ENCODE measurements at regions not wholly inside any gene's neighbourhood (a gene's known extent, or its start where the extent isn't known, plus 50 kb on each side); places are given as distances from the start of the nearest gene placed in this dataset.

GRCh38 chr10:83078645-83079044, 1060.7 kb upstream of the GHITM start:
- no peaks in the 10 kb centered on the region for H3K9me3 ChIP-seq (ENCODE audit: control insufficient read depth, low read length)
- no peak for DNase-seq
- H3K27me3 ChIP-seq (replicated peaks; ENCODE audit: control insufficient read depth, insufficient read depth, low read length, poor library complexity, severe bottlenecking), result no peaks in the 10 kb centered on the region
- no peak overlapping the region for H3K27ac ChIP-seq (ENCODE audit: insufficient read depth, low read length, poor library complexity, severe bottlenecking)
- H3K4me1 ChIP-seq (ENCODE audit: control insufficient read depth, insufficient read depth, low read length, poor library complexity, severe bottlenecking), result no peaks in the 10 kb centered on the region
- no peaks in the 10 kb centered on the region for H3K36me3 ChIP-seq (ENCODE audit: control insufficient read depth, insufficient read depth, low read length)
- H3K4me3 ChIP-seq (ENCODE audit: insufficient read depth, low read depth, low read length, poor library complexity, severe bottlenecking), result no peak overlapping the region

GRCh38 chr10:83083831-83084230, 1055.5 kb upstream of the GHITM start:
- Histone ChIP-seq H3K36me3 (ENCODE audit: control insufficient read depth, insufficient read depth, low read length) (no peaks in the 10 kb centered on the region), H3K9me3 (ENCODE audit: control insufficient read depth, low read length) (no peaks in the 10 kb centered on the region), H3K4me1 (ENCODE audit: control insufficient read depth, insufficient read depth, low read length, poor library complexity, severe bottlenecking) (no peaks in the 10 kb centered on the region), H3K27ac (ENCODE audit: insufficient read depth, low read length, poor library complexity, severe bottlenecking) (no peak overlapping the region), H3K4me3 (ENCODE audit: insufficient read depth, low read depth, low read length, poor library complexity, severe bottlenecking) (no peak overlapping the region), H3K27me3 (replicated peaks; ENCODE audit: control insufficient read depth, insufficient read depth, low read length, poor library complexity, severe bottlenecking) (no peaks in the 10 kb centered on the region)
- no peak for DNase-seq

GRCh38 chr10:83089335-83089734, 1050.0 kb upstream of the GHITM start:
- H3K9me3 ChIP-seq (ENCODE audit: control insufficient read depth, low read length), result no peaks in the 10 kb centered on the region
- H3K4me1 ChIP-seq (ENCODE audit: control insufficient read depth, insufficient read depth, low read length, poor library complexity, severe bottlenecking), result no peaks in the 10 kb centered on the region
- no peak for DNase-seq
- no peaks in the 10 kb centered on the region for H3K27me3 ChIP-seq (replicated peaks; ENCODE audit: control insufficient read depth, insufficient read depth, low read length, poor library complexity, severe bottlenecking)
- H3K27ac ChIP-seq (ENCODE audit: insufficient read depth, low read length, poor library complexity, severe bottlenecking), result no peak overlapping the region
- H3K36me3 ChIP-seq (ENCODE audit: control insufficient read depth, insufficient read depth, low read length), result no peaks in the 10 kb centered on the region
- no peak overlapping the region for H3K4me3 ChIP-seq (ENCODE audit: insufficient read depth, low read depth, low read length, poor library complexity, severe bottlenecking)

DNA sequence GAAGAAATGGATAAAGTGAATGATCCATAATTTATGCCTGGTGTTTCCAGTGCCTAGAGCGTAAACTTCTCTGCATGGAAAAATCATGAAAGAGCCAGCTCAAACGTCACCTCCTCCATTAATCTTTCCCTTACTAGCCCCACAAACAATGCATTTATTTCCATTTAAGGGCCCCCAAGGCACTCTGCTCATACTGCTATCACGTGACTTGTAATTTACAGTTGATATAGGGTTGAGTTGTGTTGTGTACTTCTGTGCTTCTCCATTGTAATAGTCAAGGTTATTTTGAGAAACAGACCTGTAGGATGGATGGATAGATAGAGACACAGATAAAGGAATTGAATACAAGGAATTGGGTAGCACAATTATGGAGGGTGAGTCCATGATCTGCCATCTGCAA, 1034.7 kb upstream of the GHITM start:
- H3K4me1 ChIP-seq (ENCODE audit: control insufficient read depth, insufficient read depth, low read length, poor library complexity, severe bottlenecking), result no peaks in the 10 kb centered on the region
- no peaks in the 10 kb centered on the region for H3K36me3 ChIP-seq (ENCODE audit: control insufficient read depth, insufficient read depth, low read length)
- no peak overlapping the region for H3K4me3 ChIP-seq (ENCODE audit: insufficient read depth, low read depth, low read length, poor library complexity, severe bottlenecking)
- H3K27ac ChIP-seq (ENCODE audit: insufficient read depth, low read length, poor library complexity, severe bottlenecking), result no peak overlapping the region
- H3K27me3 ChIP-seq (replicated peaks; ENCODE audit: control insufficient read depth, insufficient read depth, low read length, poor library complexity, severe bottlenecking), result no peaks in the 10 kb centered on the region
- DNase-seq, result no peak
- H3K9me3 ChIP-seq (ENCODE audit: control insufficient read depth, low read length), result peaks cover 3% of the 10 kb centered on the region

- DNase-seq, result no peak
- no peaks in the 10 kb centered on the region for H3K27me3 ChIP-seq (replicated peaks; ENCODE audit: control insufficient read depth, insufficient read depth, low read length, poor library complexity, severe bottlenecking)
- no peaks in the 10 kb centered on the region for H3K36me3 ChIP-seq (ENCODE audit: control insufficient read depth, insufficient read depth, low read length)
- H3K27ac ChIP-seq (ENCODE audit: insufficient read depth, low read length, poor library complexity, severe bottlenecking), result no peak overlapping the region
- no peak overlapping the region for H3K4me3 ChIP-seq (ENCODE audit: insufficient read depth, low read depth, low read length, poor library complexity, severe bottlenecking)
- peaks cover 3% of the 10 kb centered on the region for H3K9me3 ChIP-seq (ENCODE audit: control insufficient read depth, low read length)
- H3K4me1 ChIP-seq (ENCODE audit: control insufficient read depth, insufficient read depth, low read length, poor library complexity, severe bottlenecking), result no peaks in the 10 kb centered on the region
Measured at GRCh38 chr10:83108565-83109333, 1030.6 kb upstream of the GHITM start.

DNA sequence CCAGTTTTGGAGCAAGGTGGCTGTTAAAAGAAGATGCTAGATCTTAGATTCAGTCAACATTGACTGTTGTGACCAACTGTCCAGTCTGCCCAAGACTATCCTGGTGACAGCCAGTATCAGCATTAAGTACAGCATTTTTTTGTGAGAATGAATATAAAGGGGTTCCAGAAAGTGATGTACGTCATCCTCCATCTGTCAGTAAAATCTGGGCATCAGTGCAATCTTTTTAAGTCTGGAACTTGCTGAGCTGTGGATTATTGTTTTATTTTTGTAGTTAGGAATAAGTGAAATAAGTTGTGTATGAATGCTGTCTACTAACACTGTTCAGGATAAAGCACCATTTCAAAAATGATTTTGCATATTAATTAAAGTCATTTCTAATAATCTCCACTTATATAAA, 1020.0 kb upstream of the GHITM start:
- Histone ChIP-seq H3K27me3 (replicated peaks; ENCODE audit: control insufficient read depth, insufficient read depth, low read length, poor library complexity, severe bottlenecking) (no peaks in the 10 kb centered on the region), H3K4me1 (ENCODE audit: control insufficient read depth, insufficient read depth, low read length, poor library complexity, severe bottlenecking) (no peaks in the 10 kb centered on the region), H3K4me3 (ENCODE audit: insufficient read depth, low read depth, low read length, poor library complexity, severe bottlenecking) (no peak overlapping the region), H3K36me3 (ENCODE audit: control insufficient read depth, insufficient read depth, low read length) (no peaks in the 10 kb centered on the region), H3K9me3 (ENCODE audit: control insufficient read depth, low read length) (no peaks in the 10 kb centered on the region), H3K27ac (ENCODE audit: insufficient read depth, low read length, poor library complexity, severe bottlenecking) (no peak overlapping the region)
- no peak for DNase-seq

DNA sequence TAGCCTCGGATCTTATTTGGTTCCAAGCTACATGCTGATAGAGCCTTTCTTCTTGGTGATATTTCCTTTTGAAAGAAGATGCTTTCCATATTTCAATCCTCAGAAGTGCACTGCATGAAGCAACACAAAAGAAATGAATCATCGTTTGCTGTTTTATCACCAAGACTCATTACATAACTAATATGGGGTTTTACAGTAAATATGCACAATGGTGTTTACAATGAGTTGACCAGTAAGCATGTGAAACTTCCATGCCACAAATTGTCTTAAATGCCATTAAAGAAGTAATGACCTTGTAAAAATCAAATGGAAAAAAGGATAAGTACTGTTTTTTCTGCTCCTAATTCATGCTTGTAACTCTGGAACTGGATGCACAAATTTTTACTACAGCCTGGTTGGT, 1017.0 kb upstream of the GHITM start:
- Histone ChIP-seq H3K4me1 (ENCODE audit: control insufficient read depth, insufficient read depth, low read length, poor library complexity, severe bottlenecking) (no peaks in the 10 kb centered on the region), H3K27ac (ENCODE audit: insufficient read depth, low read length, poor library complexity, severe bottlenecking) (no peak overlapping the region), H3K27me3 (replicated peaks; ENCODE audit: control insufficient read depth, insufficient read depth, low read length, poor library complexity, severe bottlenecking) (no peaks in the 10 kb centered on the region), H3K4me3 (ENCODE audit: insufficient read depth, low read depth, low read length, poor library complexity, severe bottlenecking) (no peak overlapping the region), H3K9me3 (ENCODE audit: control insufficient read depth, low read length) (no peaks in the 10 kb centered on the region), H3K36me3 (ENCODE audit: control insufficient read depth, insufficient read depth, low read length) (no peaks in the 10 kb centered on the region)
- DNase-seq, result no peak

- no peak overlapping the region for H3K27ac ChIP-seq (ENCODE audit: insufficient read depth, low read length, poor library complexity, severe bottlenecking)
- no peaks in the 10 kb centered on the region for H3K27me3 ChIP-seq (replicated peaks; ENCODE audit: control insufficient read depth, insufficient read depth, low read length, poor library complexity, severe bottlenecking)
- no peaks in the 10 kb centered on the region for H3K9me3 ChIP-seq (ENCODE audit: control insufficient read depth, low read length)
- no peak overlapping the region for H3K4me3 ChIP-seq (ENCODE audit: insufficient read depth, low read depth, low read length, poor library complexity, severe bottlenecking)
- no peak for DNase-seq
- no peaks in the 10 kb centered on the region for H3K36me3 ChIP-seq (ENCODE audit: control insufficient read depth, insufficient read depth, low read length)
- H3K4me1 ChIP-seq (ENCODE audit: control insufficient read depth, insufficient read depth, low read length, poor library complexity, severe bottlenecking), result no peaks in the 10 kb centered on the region
Measured at GRCh38 chr10:83127942-83128575, 1011.2 kb upstream of the GHITM start.

DNA sequence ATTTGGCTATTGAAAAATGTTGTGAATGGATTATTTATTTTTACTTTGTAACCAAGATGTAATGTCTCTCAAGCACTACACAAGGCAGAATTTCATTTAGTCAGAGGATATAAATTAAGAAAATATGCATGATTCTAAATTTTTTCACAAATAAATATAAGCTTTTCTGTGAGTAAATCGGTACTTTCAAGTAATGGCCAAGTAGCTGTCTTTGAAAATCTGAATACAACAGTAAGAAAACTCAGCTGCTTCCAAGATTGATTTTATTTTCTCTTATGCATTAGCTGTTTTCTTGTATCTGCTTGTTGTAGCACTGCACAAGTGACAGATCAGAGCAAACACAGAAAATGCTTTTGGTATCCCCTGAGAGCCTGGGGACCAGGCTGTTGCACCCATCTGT, 998.5 kb upstream of the GHITM start:
- no peaks in the 10 kb centered on the region for H3K9me3 ChIP-seq (ENCODE audit: control insufficient read depth, low read length)
- no peaks in the 10 kb centered on the region for H3K27me3 ChIP-seq (replicated peaks; ENCODE audit: control insufficient read depth, insufficient read depth, low read length, poor library complexity, severe bottlenecking)
- H3K4me1 ChIP-seq (ENCODE audit: control insufficient read depth, insufficient read depth, low read length, poor library complexity, severe bottlenecking), result no peaks in the 10 kb centered on the region
- no peak overlapping the region for H3K4me3 ChIP-seq (ENCODE audit: insufficient read depth, low read depth, low read length, poor library complexity, severe bottlenecking)
- no peak for DNase-seq
- no peak overlapping the region for H3K27ac ChIP-seq (ENCODE audit: insufficient read depth, low read length, poor library complexity, severe bottlenecking)
- no peaks in the 10 kb centered on the region for H3K36me3 ChIP-seq (ENCODE audit: control insufficient read depth, insufficient read depth, low read length)

DNA sequence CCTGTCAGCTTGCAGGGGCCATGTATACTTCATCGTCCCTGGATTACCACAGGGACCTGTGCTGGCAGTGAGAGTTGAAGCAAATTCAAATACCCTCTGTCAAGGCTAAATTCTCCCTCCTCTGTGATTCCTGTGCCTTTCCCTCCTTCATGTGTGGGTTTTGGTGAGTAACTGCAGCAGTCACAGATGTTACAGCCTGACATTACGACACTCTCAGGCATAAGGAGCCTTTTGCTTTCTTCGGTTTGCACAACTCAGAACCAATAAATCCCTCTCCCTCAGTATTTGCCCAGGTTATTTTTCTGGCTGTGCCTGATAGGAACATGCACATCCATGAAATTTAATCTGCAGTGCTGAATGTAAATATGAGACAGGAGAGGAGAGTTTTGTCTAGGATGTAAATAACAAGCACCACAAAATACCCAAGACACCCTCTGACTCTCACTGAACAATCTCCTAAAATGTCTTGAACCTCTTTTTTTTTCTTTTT, 997.2 kb upstream of the GHITM start:
- Histone ChIP-seq H3K9me3 (ENCODE audit: control insufficient read depth, low read length) (no peaks in the 10 kb centered on the region), H3K36me3 (ENCODE audit: control insufficient read depth, insufficient read depth, low read length) (no peaks in the 10 kb centered on the region), H3K4me1 (ENCODE audit: control insufficient read depth, insufficient read depth, low read length, poor library complexity, severe bottlenecking) (no peaks in the 10 kb centered on the region), H3K4me3 (ENCODE audit: insufficient read depth, low read depth, low read length, poor library complexity, severe bottlenecking) (no peak overlapping the region), H3K27ac (ENCODE audit: insufficient read depth, low read length, poor library complexity, severe bottlenecking) (no peak overlapping the region), H3K27me3 (replicated peaks; ENCODE audit: control insufficient read depth, insufficient read depth, low read length, poor library complexity, severe bottlenecking) (no peaks in the 10 kb centered on the region)
- DNase-seq, result no peak

Measured in effector memory CD4-positive, alpha-beta T cell (primary cell).